Middle frontal gyrus (tissue), 1 donor: ENCODE measurements at regions not wholly inside any gene's neighbourhood (a gene's known extent, or its start where the extent isn't known, plus 50 kb on each side); places are given as distances from the start of the nearest gene placed in this dataset.

Experiments
- DNase-seq: peaks from one replicate; pipeline ENCODE4 v3.0.0-alpha.2; 2015; ENCODE audit warnings: low spot score; ENCODE audit errors: extremely low spot score

DNA sequence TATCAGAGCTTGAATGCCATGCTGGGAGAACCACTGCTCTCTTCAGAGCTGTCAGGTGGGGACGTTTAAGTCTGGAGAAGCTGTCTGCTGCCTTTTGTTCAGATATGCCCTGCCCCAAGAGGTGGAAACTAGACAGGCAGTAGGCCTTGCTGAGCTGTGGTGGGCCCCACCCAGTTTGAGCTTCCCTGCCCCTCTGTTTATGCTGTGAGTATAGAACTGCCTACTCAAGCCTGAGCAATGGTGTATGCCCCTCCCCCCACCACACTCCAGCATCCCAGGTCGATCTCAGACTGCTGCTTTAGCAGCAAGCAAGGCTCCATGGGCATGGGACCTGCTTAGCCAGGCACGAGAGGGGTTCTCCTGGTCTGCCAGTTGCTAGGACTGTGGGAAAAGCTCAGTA lies 362.3 kb downstream of the FAM170A start:
- no peak for DNase-seq

DNA sequence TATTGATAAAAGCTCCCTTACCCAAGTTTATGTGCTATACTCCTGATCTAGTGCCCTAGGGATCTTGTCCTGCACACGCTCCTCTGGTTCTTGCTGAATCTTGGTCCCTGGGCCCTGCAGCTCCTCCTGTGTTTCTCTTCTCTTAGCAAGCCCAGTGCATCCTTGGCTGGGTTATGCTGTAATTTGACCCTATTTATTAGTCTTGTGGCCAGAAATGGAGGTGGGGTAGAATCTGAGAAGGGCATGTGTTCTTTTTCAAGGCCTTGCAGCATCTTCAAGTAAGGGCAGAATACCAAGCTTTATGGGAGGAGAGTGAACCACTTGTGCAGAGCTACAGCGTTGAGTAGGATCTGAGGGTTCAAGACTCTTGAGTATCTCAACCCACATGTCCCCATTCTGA lies 366.8 kb downstream of the FAM170A start:
- no peak for DNase-seq

GRCh38 chr5:120007598-120007997 lies 378.2 kb downstream of the FAM170A start:
- DNase-seq, result no peak

DNA sequence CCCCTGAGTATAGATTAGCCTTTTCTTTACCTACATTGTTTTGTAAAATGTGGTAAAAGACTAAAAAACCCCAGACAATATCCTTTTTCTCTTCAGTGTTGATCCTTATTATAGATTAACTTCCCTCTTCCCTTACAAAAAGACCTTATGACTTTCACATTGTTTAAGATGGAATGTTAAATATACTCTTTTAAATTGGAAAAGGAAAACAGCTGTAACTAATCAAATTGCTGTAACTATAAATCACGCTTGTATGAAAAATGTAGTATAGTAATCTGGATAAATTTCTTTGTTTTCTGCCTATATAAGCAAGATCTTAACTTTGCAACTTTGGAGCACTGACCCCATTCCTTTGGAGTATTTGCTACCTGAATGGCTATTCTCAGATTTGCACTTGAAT lies 383.1 kb downstream of the FAM170A start:
- DNase-seq, result no peak

DNA sequence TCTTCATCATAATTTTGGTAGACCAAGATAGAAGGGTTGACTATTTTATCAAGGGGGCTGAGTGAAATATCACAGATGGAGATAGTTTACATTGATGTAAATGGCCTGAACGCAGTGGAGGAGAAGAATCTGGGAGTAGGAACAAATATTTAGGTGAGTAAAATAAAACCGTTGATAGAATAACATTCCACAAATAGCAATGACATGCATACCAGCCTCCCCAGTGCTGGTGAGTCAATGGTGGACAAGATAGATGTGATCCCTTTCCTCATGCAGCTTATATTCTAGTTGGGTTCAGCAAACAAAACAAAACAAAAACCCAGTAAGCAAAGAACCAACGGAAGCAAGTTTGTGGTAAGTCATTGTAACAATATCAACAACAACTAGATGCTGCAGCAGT lies 385.2 kb downstream of the FAM170A start:
- DNase-seq, result no peak

GRCh38 chr5:120016717-120017382 lies 387.5 kb downstream of the FAM170A start:
- DNase-seq, result no peak

GRCh38 chr5:120017513-120017912 lies 388.2 kb downstream of the FAM170A start:
- DNase-seq, result no peak

GRCh38 chr5:120035181-120035580 lies 405.8 kb downstream of the FAM170A start:
- DNase-seq, result no peak

DNA sequence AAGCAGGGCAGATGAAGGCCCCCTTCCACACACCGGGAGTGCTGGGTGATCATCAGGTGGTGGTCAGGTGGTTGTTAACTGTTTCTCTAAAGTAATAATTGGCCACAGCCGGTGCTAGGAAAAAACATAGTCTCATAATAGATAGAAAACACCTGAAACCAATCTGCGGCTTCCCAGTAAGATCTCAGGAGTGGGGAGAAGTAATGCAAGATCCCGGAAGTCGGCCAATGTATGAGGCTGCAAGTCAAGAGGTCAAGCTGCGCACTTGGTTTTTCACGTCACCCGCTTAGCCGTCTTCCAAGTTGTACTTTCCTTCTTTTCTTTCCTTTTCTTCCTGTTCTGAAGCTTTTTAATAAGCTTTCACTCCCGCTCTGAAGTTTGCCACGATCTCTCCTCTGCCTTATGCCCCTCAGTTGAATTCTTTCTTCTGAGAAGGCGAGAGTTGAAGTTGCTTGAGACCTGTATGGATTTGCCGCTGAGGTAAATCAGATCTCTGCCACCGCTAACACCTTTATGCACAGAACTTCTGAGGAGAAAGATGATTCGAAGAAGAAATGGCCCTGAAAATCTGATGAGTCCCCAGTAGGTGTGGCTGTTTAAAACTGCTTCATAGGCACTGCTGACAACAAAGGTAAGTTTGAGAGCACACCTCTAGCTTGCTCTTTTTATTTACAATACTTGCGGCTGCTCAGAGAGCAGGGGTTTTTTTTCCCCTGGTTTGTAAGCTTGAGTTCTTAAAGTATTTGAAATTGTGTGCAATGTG lies 406.6 kb downstream of the FAM170A start:
- DNase-seq, result no peak

GRCh38 chr5:120037451-120037850 lies 408.1 kb downstream of the FAM170A start:
- DNase-seq, result no peak

DNA sequence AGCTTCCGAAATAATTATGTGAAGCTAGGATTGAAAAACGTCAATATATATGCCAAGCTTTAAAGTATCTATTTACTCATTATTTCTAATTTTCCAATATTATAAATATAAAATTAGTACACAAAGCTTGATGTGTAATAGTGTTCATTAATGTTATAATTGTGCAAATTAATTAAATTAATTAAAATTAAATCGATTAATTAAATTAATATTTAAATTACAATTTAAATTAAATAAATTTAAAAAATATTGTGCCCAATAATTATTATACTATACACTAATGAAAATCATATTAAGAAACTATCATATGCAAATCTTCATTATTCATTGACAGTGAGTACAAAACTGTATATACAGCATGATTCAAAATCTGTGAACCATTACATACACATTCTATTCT lies 409.8 kb downstream of the FAM170A start:
- DNase-seq, result no peak

DNA sequence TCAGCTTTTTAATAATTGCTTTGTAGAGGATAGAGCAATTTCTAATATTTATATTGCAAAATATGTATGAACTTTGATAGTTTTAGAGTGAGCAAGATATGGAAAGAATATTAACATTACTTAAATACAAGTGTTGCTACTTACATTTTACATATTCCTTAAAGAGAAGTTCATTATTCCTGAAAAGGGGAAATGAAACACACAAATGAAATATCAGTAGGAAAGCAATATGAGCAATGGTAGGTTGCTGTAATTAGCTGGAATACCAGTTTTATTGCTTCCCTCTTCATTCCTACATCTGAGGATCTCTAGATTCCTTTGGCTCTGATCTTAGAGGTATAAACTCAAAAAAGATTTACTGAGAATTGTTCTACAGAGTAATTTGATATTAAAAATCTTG lies 414.1 kb downstream of the FAM170A start:
- DNase-seq, result no peak

DNA sequence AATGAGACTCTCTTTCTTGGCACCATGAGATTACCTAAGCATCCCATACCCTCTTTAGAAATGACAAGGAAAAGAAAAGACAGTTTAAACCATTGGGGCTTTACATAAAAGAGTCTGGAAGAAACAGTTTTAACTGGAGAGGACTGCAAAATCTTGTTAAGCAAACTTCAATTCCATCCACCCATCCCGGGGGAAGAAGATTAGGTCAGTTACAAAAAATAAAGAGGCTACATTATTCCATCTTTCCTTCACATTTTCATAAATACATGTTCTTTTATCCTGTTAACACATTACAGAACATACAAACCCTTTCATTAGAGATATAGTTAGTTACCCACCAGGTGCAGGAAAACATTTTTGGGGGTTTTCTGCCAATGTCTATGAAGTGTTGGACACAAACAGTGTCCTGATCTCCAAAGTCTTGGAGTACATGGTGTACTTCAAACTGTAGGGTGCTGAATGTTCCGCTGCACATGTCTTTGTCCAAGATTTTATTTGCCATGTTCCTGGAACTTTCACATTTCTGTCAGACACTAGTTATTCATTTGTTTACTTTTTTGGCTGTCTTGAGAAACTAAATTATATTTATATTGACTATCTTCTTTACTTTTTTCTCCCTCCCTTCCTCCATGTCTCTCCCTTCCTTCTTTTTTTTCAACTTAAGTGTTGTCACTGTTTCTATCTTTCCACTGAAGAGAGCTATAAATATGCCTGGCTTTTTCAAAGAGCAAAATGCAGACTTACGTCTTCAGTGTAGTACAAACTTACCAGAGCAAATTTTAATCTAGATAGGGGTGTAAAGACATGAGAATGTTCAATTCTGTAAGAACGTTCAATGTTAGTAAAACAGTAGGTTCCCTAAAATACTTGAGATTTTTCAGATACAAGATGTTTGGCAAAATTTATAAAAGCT lies 410.9 kb upstream of the PRR16 start:
- DNase-seq, result no peak

DNA sequence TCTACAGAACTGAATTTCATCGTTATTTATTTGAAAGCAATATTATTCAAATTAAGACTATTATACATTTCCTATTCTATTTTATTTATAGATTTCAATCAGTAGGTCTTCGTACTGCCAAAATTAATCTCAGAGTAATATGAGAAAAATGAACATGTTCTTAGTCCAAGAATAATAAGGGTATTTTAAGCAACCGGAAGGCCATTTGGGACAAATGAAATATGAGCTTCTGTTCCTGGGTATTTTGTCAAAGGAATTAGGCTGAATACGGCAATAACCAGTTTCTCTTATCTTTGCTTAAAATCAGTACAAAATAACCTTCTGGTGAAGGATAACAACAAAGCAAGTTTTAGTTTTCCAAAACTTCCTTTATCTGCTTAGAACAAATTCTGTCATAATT lies 410.3 kb upstream of the PRR16 start:
- DNase-seq, result no peak

GRCh38 chr5:120055858-120056257 lies 408.2 kb upstream of the PRR16 start:
- DNase-seq, result no peak

DNA sequence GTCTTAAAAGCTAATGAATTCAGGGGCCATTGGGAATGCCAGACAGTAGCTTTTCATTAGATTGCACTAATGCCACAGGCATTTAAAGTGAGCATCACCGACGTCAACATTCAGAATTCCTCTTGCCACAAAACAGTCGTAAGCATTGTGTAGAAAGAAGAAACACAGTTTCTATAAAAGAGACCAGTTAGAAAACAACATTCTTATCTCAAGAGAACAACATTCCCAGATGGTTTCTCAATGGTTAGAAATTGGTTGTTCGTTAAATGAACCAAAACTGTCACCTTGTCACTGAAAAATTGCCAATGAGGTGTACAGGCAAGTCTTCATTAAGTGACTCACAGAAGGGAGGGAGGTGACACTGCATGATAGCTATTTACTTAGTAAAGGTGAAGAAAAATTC lies 401.6 kb upstream of the PRR16 start:
- no peak for DNase-seq

DNA sequence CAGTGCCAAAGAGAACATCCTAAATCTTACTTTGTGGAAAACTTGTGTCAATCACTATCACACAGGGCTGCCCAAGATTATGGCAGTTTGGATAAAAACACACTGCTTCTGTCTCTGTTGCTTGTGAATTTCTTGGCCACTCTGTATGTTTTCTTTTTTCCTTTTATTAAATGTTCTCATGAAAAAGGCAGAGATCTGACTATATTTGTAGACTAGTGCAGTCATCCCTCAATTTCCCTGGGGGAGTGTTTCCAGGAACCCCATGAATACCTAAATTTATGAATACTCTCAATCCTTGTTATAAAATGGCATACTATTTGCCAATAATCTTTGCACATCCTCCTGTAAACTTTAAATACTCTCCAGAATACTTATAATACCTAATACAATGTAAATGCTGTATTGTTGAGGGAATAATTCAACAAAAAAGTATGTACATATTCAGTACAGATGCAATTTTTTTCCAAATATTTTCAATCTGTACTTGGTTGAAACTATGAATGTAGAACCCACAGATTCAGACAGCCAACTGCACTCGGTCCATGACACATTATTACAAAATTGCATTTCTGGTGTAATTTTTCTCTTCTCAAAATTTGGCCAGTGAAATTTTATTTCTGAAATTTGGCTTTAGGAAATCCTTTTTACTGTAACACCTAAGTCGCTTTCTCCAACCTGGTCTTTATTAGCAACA lies 391.9 kb upstream of the PRR16 start:
- DNase-seq, result no peak

GRCh38 chr5:120073722-120074121 lies 390.4 kb upstream of the PRR16 start:
- DNase-seq, result no peak

GRCh38 chr5:120080781-120081180 lies 383.3 kb upstream of the PRR16 start:
- DNase-seq, result no peak

DNA sequence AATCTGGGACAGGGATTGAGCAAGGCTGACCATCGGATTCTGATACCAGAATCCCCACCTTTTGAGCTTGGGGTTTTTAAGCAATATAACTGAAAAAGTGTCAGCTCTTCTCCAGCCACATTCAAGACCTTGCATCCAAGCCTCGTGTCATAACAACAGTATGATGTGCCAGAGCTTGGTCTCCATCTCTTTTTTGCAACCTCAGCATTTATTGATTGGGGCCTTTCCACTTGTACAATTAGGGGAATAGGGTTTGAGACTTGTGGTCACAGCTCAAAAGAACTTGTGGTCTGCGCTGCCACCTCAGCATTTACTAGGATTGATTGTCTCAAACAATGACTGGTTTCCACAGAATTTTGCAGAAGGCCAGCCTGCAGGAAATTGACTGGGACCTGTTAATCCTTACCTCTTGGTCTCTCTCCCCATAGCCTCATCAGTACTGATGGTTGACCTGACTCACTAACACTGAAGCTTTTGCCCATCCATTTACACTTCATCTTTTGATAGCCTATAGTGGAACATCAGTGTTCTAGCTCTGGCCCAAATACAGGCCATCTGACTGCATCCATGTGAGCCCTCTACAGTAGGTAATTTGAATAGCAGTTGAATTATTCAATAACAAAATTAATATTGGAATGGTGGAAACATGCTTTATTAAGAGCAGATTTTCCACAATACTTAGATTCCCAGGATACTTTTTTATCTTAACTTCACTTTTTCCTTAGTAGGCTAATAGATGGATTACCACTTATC lies 381.6 kb upstream of the PRR16 start:
- no peak for DNase-seq
